Hepatic stellate cell (primary cell): ENCODE measurements at regions not wholly inside any gene's neighbourhood (a gene's known extent, or its start where the extent isn't known, plus 50 kb on each side); places are given as distances from the start of the nearest gene placed in this dataset.
"Not testable (repeated sequence)": the region's sequence is repeated elsewhere in the genome, so short reads cannot be mapped to it uniquely, and the experiment has no call there.

Source experiments
- DNase-seq: peaks from one replicate; pipeline ENCODE4 v3.0.0; 2011; ENCODE audit warnings: low spot score

- DNase-seq = no peak
These were observed 72.9 kb upstream of the SEPTIN5 start for GRCh38 chr22:19641254-19641982.

GRCh38 chr22:19641983-19642451 lies 72.3 kb upstream of the SEPTIN5 start:
- DNase-seq = no peak

- DNase-seq = no peak
These were observed 70.6 kb upstream of the SEPTIN5 start for GRCh38 chr22:19643448-19644313.

- DNase-seq = no peak
These were observed 69.7 kb upstream of the SEPTIN5 start for GRCh38 chr22:19644314-19645223.

GRCh38 chr22:19645391-19645790 lies 68.9 kb upstream of the SEPTIN5 start:
- no peak for DNase-seq

GRCh38 chr22:19645905-19646304 lies 68.4 kb upstream of the SEPTIN5 start:
- no peak for DNase-seq

- no peak for DNase-seq
These were observed 67.9 kb upstream of the SEPTIN5 start for GRCh38 chr22:19646383-19646782.

- no peak for DNase-seq
These were observed 65.8 kb upstream of the SEPTIN5 start for GRCh38 chr22:19648419-19648929.

GRCh38 chr22:19652316-19652715 lies 62.0 kb upstream of the SEPTIN5 start:
- no peak for DNase-seq

GRCh38 chr22:19654338-19654987 lies 59.8 kb upstream of the SEPTIN5 start:
- no peak for DNase-seq

GRCh38 chr22:19655399-19655798 lies 58.9 kb upstream of the SEPTIN5 start:
- DNase-seq = no peak

GRCh38 chr22:19656541-19657251 lies 57.6 kb upstream of the SEPTIN5 start:
- no peak for DNase-seq

- no peak for DNase-seq
These were observed 56.8 kb upstream of the SEPTIN5 start for GRCh38 chr22:19657252-19658056.

GRCh38 chr22:19658057-19658966 lies 56.0 kb upstream of the SEPTIN5 start:
- no peak for DNase-seq

GRCh38 chr22:19658967-19659804 lies 55.1 kb upstream of the SEPTIN5 start:
- DNase-seq = no peak

GRCh38 chr22:19659805-19660345 lies 54.4 kb upstream of the SEPTIN5 start:
- DNase-seq = no peak

- not testable (repeated sequence) for DNase-seq
These were observed 53.7 kb upstream of the SEPTIN5 start for GRCh38 chr22:19660583-19660982.

- no peak for DNase-seq
These were observed 53.1 kb upstream of the SEPTIN5 start for GRCh38 chr22:19661156-19661555.
